Osteocyte (in vitro differentiated cells): ENCODE measurements at regions not wholly inside any gene's neighbourhood (a gene's known extent, or its start where the extent isn't known, plus 50 kb on each side); places are given as distances from the start of the nearest gene placed in this dataset.

ENCODE experiments used
- DNase-seq: peaks from one replicate; pipeline ENCODE4 v3.0.0; 2021; ENCODE audit warnings: mixed read lengths; ENCODE audit not compliant: unreplicated experiment; ENCODE audit errors: extremely low spot score
- H3K27ac Mint-ChIP-seq: one replicate; pipeline ENCODE4 v1.8.0; 2021; ENCODE audit warnings: mild to moderate bottlenecking, mixed read lengths; ENCODE audit not compliant: unreplicated experiment
- H3K27me3 Mint-ChIP-seq: one replicate; pipeline ENCODE4 v1.8.0; 2021; ENCODE audit warnings: mixed read lengths; ENCODE audit not compliant: unreplicated experiment
- H3K36me3 Mint-ChIP-seq: one replicate; pipeline ENCODE4 v1.8.0; 2021; ENCODE audit warnings: mixed read lengths; ENCODE audit not compliant: unreplicated experiment
- H3K4me1 Mint-ChIP-seq: one replicate; pipeline ENCODE4 v1.8.0; 2021; ENCODE audit warnings: mixed read lengths; ENCODE audit not compliant: unreplicated experiment
- H3K4me3 Mint-ChIP-seq: one replicate; pipeline ENCODE4 v1.8.0; 2021; ENCODE audit warnings: mild to moderate bottlenecking, moderate library complexity, mixed read lengths; ENCODE audit not compliant: unreplicated experiment
- H3K9me3 Mint-ChIP-seq: one replicate; pipeline ENCODE4 v1.8.0; 2021; ENCODE audit warnings: mixed read lengths; ENCODE audit not compliant: unreplicated experiment
- CTCF ChIP-seq: fragments of 200-600 bp; sonication (generic); IDR thresholded peaks from 2 replicates; pipeline ENCODE4 v1.5.0; 2021; ENCODE audit warnings: antibody characterized with exemption, mild to moderate bottlenecking, moderate library complexity

- TF ChIP-seq CTCF = no peak
- Mint-ChIP-seq H3K4me3 (no peak overlapping the region), H3K4me1 (peaks cover 2% of the 10 kb centered on the region), H3K36me3 (no peaks in the 10 kb centered on the region), H3K27ac (no peak overlapping the region), H3K9me3 (no peaks in the 10 kb centered on the region), H3K27me3 (peaks cover 44% of the 10 kb centered on the region)
- no peak for DNase-seq
These were observed 78.1 kb upstream of the SPTBN1 start for GRCh38 chr2:54377901-54378493.

GRCh38 chr2:54380670-54381069, 75.5 kb upstream of the SPTBN1 start:
- TF ChIP-seq CTCF = no peak
- H3K9me3 Mint-ChIP-seq = no peaks in the 10 kb centered on the region
- no peak overlapping the region for H3K27ac Mint-ChIP-seq
- no peak for DNase-seq
- no peak overlapping the region for H3K4me3 Mint-ChIP-seq
- peaks cover 5% of the 10 kb centered on the region for H3K4me1 Mint-ChIP-seq
- H3K27me3 Mint-ChIP-seq = peaks cover 28% of the 10 kb centered on the region
- no peaks in the 10 kb centered on the region for H3K36me3 Mint-ChIP-seq

- no peak for TF ChIP-seq CTCF
- H3K4me3 Mint-ChIP-seq = no peak overlapping the region
- H3K9me3 Mint-ChIP-seq = no peaks in the 10 kb centered on the region
- no peak for DNase-seq
- H3K4me1 Mint-ChIP-seq = peaks cover 5% of the 10 kb centered on the region
- H3K27ac Mint-ChIP-seq = no peak overlapping the region
- peaks cover 23% of the 10 kb centered on the region for H3K27me3 Mint-ChIP-seq
- no peaks in the 10 kb centered on the region for H3K36me3 Mint-ChIP-seq
These were observed 74.8 kb upstream of the SPTBN1 start for GRCh38 chr2:54381293-54381692.

- Mint-ChIP-seq H3K4me1 (peaks cover 8% of the 10 kb centered on the region), H3K27ac (no peak overlapping the region), H3K9me3 (no peaks in the 10 kb centered on the region), H3K36me3 (no peaks in the 10 kb centered on the region), H3K4me3 (no peak overlapping the region), H3K27me3 (peaks cover 15% of the 10 kb centered on the region)
- no peak for DNase-seq
- TF ChIP-seq CTCF = no peak
These were observed 73.5 kb upstream of the SPTBN1 start for GRCh38 chr2:54382601-54383000.

GRCh38 chr2:54384301-54385203, 71.6 kb upstream of the SPTBN1 start:
- H3K4me1 Mint-ChIP-seq = peaks cover 9% of the 10 kb centered on the region
- H3K27me3 Mint-ChIP-seq = peaks cover 6% of the 10 kb centered on the region
- H3K4me3 Mint-ChIP-seq = no peak overlapping the region

More at GRCh38 chr2:54384301-54385203, 71.6 kb upstream of the SPTBN1 start:
- no peak for DNase-seq
- no peak for TF ChIP-seq CTCF
- H3K36me3 Mint-ChIP-seq = no peaks in the 10 kb centered on the region
- H3K9me3 Mint-ChIP-seq = no peaks in the 10 kb centered on the region
- H3K27ac Mint-ChIP-seq = no peak overlapping the region
